ENCODE measurements at regions not wholly inside any gene's neighbourhood (a gene's known extent, or its start where the extent isn't known, plus 50 kb on each side); places are given as distances from the start of the nearest gene placed in this dataset.
"Not testable (repeated sequence)": the region's sequence is repeated elsewhere in the genome, so short reads cannot be mapped to it uniquely, and the experiment has no call there.

DNA sequence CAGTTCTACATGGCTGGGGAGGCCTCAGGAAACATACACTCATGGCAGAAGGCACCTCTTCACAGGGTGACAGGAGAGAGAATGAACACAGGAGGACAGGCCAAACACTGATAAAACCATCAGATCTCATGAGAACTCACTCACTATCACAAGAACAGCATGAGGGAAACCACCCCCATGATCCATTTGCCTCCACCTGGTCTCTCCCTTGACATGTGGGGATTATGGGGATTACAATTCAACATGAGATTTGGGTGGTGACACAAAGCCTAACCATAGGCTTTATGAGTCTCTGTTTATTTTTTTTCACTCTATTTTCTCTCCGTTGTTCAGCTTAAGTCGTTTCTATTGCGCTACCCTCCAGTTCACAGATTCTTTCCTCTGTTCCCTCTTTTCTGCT lies 63.8 kb upstream of the GRK3 start:
- not testable (repeated sequence) for TF ChIP-seq FOS (IDR thresholded peaks at IDR 0.05; ENCODE audit: borderline replicate concordance, insufficient read depth, low read length); POLR2AphosphoS5 (IDR thresholded peaks at IDR 0.05; ENCODE audit: insufficient read depth, low read depth, low read length)
- TF ChIP-seq, protein P1, sequence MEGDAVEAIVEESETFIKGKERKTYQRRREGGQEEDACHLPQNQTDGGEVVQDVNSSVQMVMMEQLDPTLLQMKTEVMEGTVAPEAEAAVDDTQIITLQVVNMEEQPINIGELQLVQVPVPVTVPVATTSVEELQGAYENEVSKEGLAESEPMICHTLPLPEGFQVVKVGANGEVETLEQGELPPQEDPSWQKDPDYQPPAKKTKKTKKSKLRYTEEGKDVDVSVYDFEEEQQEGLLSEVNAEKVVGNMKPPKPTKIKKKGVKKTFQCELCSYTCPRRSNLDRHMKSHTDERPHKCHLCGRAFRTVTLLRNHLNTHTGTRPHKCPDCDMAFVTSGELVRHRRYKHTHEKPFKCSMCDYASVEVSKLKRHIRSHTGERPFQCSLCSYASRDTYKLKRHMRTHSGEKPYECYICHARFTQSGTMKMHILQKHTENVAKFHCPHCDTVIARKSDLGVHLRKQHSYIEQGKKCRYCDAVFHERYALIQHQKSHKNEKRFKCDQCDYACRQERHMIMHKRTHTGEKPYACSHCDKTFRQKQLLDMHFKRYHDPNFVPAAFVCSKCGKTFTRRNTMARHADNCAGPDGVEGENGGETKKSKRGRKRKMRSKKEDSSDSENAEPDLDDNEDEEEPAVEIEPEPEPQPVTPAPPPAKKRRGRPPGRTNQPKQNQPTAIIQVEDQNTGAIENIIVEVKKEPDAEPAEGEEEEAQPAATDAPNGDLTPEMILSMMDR (IDR thresholded peaks at IDR 0.05; ENCODE audit: extremely low read depth in 1 of 2, insufficient read depth in 1 of 2, low read depth in 1 of 2, low read length in 2 of 2), result not testable (repeated sequence)
